Stomach (tissue), 4 donors: ENCODE measurements at regions not wholly inside any gene's neighbourhood (a gene's known extent, or its start where the extent isn't known, plus 50 kb on each side); places are given as distances from the start of the nearest gene placed in this dataset.
"Not testable (repeated sequence)": the region's sequence is repeated elsewhere in the genome, so short reads cannot be mapped to it uniquely, and the experiment has no call there.

Source experiments
- POLR2A ChIP-seq, 4 donors: fragments of 450-650 bp; IDR thresholded peaks; one replicate each; pipeline ENCODE4 v1.6.1; 2016; ENCODE audit warnings: antibody characterized with exemption in 4 of 4, control low read depth in 2 of 4, mild to moderate bottlenecking in 1 of 4, moderate library complexity in 1 of 4
- POLR2AphosphoS5 ChIP-seq, 3 donors: sonication (generic); formaldehyde crosslinking; IDR thresholded peaks; one replicate each; pipeline ENCODE4 v1.6.1; 2016; ENCODE audit warnings: antibody characterized with exemption in 3 of 3
- TF ChIP-seq, protein P1 (sequence below), 7 experiments: fragments of 450-650 bp in 4 of 7; fragments of 200-600 bp in 3 of 7; sonication (generic) in 3 of 7; IDR thresholded peaks; one replicate each; pipeline ENCODE4 v1.5.1; 2016 to 2019; ENCODE audit warnings: antibody characterized with exemption in 7 of 7, control low read depth in 2 of 7, mild to moderate bottlenecking in 1 of 7

DNA sequence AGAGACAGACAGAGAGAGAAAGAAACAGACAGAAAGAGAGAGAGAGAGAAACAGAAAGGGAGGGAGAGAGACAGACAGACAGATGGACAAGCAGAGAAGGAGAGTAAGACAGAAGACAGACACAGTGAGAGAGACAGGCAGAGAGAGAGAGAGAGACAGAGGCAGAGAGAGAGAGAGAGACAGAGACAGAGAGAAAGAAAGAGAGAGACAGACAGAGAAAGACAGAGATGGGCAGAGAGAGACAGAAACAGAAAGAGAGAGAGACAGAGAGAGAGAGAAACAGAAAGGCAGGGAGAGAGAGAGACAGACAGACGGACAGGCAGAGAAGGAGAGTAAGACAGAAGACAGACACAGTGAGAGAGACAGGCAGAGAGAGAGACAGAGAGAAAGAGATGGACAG lies 754.3 kb upstream of the DEFB115 start:
- TF ChIP-seq, protein P1, sequence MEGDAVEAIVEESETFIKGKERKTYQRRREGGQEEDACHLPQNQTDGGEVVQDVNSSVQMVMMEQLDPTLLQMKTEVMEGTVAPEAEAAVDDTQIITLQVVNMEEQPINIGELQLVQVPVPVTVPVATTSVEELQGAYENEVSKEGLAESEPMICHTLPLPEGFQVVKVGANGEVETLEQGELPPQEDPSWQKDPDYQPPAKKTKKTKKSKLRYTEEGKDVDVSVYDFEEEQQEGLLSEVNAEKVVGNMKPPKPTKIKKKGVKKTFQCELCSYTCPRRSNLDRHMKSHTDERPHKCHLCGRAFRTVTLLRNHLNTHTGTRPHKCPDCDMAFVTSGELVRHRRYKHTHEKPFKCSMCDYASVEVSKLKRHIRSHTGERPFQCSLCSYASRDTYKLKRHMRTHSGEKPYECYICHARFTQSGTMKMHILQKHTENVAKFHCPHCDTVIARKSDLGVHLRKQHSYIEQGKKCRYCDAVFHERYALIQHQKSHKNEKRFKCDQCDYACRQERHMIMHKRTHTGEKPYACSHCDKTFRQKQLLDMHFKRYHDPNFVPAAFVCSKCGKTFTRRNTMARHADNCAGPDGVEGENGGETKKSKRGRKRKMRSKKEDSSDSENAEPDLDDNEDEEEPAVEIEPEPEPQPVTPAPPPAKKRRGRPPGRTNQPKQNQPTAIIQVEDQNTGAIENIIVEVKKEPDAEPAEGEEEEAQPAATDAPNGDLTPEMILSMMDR (IDR thresholded peaks at IDR 0.05), result not testable (repeated sequence)
- TF ChIP-seq POLR2AphosphoS5, POLR2A (IDR thresholded peaks at IDR 0.05): not testable (repeated sequence)
